Hepatocyte (in vitro differentiated cells): ENCODE measurements at regions not wholly inside any gene's neighbourhood (a gene's known extent, or its start where the extent isn't known, plus 50 kb on each side); places are given as distances from the start of the nearest gene placed in this dataset.

Experiments
- DNase-seq: peaks from one replicate; pipeline ENCODE4 v3.0.0-alpha.2; 2016; ENCODE audit warnings: low spot score
- H2AFZ ChIP-seq: fragments of 200-600 bp; sonication (generic); 2 replicates; pipeline ENCODE4 v1.6.0; 2016; ENCODE audit warnings: antibody characterized with exemption, mild to moderate bottlenecking
- H3K27ac ChIP-seq: fragments of 200-600 bp; sonication (generic); 2 replicates; pipeline ENCODE4 v1.5.1; 2016; ENCODE audit warnings: mild to moderate bottlenecking
- H3K27me3 ChIP-seq: fragments of 200-600 bp; sonication (generic); 2 replicates; pipeline ENCODE4 v1.6.1; 2016
- H3K36me3 ChIP-seq: fragments of 200-600 bp; sonication (generic); replicated peaks from 2 replicates; pipeline ENCODE4 v1.5.1; 2016; ENCODE audit warnings: low read depth; ENCODE audit not compliant: insufficient read depth
- H3K4me1 ChIP-seq: fragments of 200-600 bp; sonication (generic); 2 replicates; pipeline ENCODE4 v1.5.1; 2016; ENCODE audit warnings: mild to moderate bottlenecking, moderate library complexity; ENCODE audit not compliant: insufficient read depth
- H3K4me2 ChIP-seq: fragments of 200-600 bp; sonication (generic); 2 replicates; pipeline ENCODE4 v1.6.0; 2016
- H3K4me3 ChIP-seq: fragments of 200-600 bp; sonication (generic); 2 replicates; pipeline ENCODE4 v1.5.1; 2016; ENCODE audit warnings: mild to moderate bottlenecking
- H3K79me2 ChIP-seq: fragments of 200-600 bp; sonication (generic); 2 replicates; pipeline ENCODE4 v1.6.0; 2017; ENCODE audit warnings: mild to moderate bottlenecking
- H3K9me2 ChIP-seq: fragments of 200-600 bp; sonication (generic); replicated peaks from 2 replicates; pipeline ENCODE4 v1.6.0; 2017; ENCODE audit warnings: mild to moderate bottlenecking; ENCODE audit not compliant: insufficient read depth
- H3K9me3 ChIP-seq: fragments of 200-600 bp; sonication (generic); 2 replicates; pipeline ENCODE4 v1.5.1; 2016; ENCODE audit warnings: low read depth, mild to moderate bottlenecking
- H4K20me1 ChIP-seq: fragments of 200-600 bp; sonication (generic); 2 replicates; pipeline ENCODE4 v1.6.0; 2016; ENCODE audit warnings: mild to moderate bottlenecking; ENCODE audit not compliant: insufficient read depth, poor library complexity, severe bottlenecking
- CTCF ChIP-seq: fragments of 200-600 bp; sonication (generic); IDR thresholded peaks from 2 replicates; pipeline ENCODE4 v1.5.1; 2016; ENCODE audit warnings: antibody characterized with exemption, mild to moderate bottlenecking; ENCODE audit not compliant: poor library complexity
- EZH2 ChIP-seq: fragments of 200-600 bp; sonication (generic); IDR thresholded peaks from 2 replicates; pipeline ENCODE4 v1.6.1; 2016; ENCODE audit warnings: antibody characterized with exemption, mild to moderate bottlenecking, borderline replicate concordance
- EZH2phosphoT487 ChIP-seq: fragments of 200-600 bp; sonication (generic); IDR thresholded peaks from one replicate; pipeline ENCODE4 v1.6.1; 2018; ENCODE audit warnings: antibody characterized with exemption, mild to moderate bottlenecking, low read depth, moderate library complexity; ENCODE audit not compliant: unreplicated experiment, severe bottlenecking
- WGBS: methylation state at CpG from one replicate; pipeline ENCODE4 v1.1.6; 2016; ENCODE audit warnings: low lambda C conversion rate; ENCODE audit errors: missing lambda C conversion rate; 5-methylcytosine and 5-hydroxymethylcytosine counted together

DNA sequence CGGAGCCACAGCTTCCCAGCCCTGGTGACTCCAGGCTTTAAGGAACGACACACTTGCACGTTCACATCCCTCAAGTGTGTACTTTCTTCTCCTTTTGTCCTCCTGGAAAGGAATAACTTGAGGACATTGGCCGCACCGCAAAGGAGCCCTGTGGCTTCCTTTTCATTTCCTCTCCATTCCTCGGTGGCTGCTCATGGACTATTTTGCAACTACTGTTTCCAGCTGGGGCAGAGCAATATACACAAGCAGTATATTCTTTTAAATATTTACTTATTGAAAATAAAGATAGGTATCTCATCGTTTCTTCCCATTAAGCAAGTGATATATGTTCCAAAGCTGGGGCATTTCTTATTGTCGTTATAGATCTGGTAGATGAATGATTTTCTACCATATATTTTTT lies 97.2 kb upstream of the LYZL1 start:
- Histone ChIP-seq H3K36me3 (no peaks in the 10 kb centered on the region), H4K20me1 (no peaks in the 10 kb centered on the region), H3K4me2 (no peak overlapping the region), H3K4me1 (no peaks in the 10 kb centered on the region), H3K9me2 (no peaks in the 10 kb centered on the region), H3K27ac (no peak overlapping the region), H3K27me3 (no peaks in the 10 kb centered on the region), H3K79me2 (no peaks in the 10 kb centered on the region), H2AFZ (no peak overlapping the region), H3K9me3 (no peaks in the 10 kb centered on the region), H3K4me3 (no peak overlapping the region)
- TF ChIP-seq CTCF = no peak
- TF ChIP-seq EZH2phosphoT487 = no peak
- DNase-seq = no peak
- 85% methylated on average over 8 of the region's 8 CpGs for WGBS

GRCh38 chr10:29199339-29199738 lies 89.5 kb upstream of the LYZL1 start:
- H3K4me1 ChIP-seq = peaks cover 27% of the 10 kb centered on the region
- H3K79me2 ChIP-seq = no peaks in the 10 kb centered on the region
- no peaks in the 10 kb centered on the region for H3K36me3 ChIP-seq
- no peak for DNase-seq
- no peaks in the 10 kb centered on the region for H4K20me1 ChIP-seq
- 41% methylated on average over 7 of the region's 7 CpGs for WGBS
- no peak overlapping the region for H2AFZ ChIP-seq
- H3K27ac ChIP-seq = peak overlapping the region; percentile 21
- H3K9me3 ChIP-seq = no peaks in the 10 kb centered on the region
- TF ChIP-seq EZH2phosphoT487 (no peak), CTCF (no peak), EZH2 (no peak)
- no peaks in the 10 kb centered on the region for H3K27me3 ChIP-seq
- H3K4me2 ChIP-seq = peak overlapping the region; percentile 64
- no peak overlapping the region for H3K4me3 ChIP-seq
- no peaks in the 10 kb centered on the region for H3K9me2 ChIP-seq

DNA sequence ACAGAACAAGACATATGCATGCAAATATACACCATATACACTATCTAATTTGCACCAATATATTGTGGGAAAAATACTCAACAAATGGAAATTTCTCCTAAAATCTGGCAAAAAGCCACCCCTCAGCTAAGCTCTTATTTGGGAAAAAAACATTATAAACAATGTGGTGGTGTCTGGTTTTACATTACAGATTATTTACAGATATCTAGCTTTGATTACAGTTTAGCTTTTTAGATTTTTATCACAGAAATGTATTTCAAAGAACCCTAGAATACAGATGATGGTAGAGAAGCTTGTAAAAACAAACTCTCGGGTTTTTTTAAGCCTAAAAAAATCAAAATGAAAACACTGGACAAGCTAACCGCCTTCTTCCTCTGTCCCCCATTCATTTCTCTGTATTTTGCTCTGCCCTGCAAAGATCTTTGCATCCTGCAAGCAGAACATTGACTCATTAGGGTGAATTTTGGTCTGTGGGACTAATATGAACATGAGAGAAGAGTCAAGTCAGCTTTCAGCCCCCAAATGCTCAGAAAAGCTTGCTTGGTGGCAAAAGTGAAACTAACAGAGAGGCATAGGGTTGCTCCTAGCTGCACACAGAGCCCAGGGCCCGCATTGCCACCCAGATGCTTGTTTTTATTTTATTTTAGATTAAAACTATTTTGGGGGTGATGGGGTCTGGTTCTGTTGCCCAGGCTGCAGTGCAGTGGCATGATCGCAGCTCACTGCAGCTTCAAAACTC lies 88.8 kb upstream of the LYZL1 start:
- Histone ChIP-seq H3K4me1 (peaks cover 29% of the 10 kb centered on the region), H3K4me2 (peak overlapping the region; percentile 64), H3K27ac (peak overlapping the region; percentile 21), H3K27me3 (no peaks in the 10 kb centered on the region), H3K9me3 (no peaks in the 10 kb centered on the region), H4K20me1 (no peaks in the 10 kb centered on the region), H2AFZ (no peak overlapping the region), H3K9me2 (no peaks in the 10 kb centered on the region), H3K36me3 (no peaks in the 10 kb centered on the region), H3K4me3 (no peak overlapping the region), H3K79me2 (no peaks in the 10 kb centered on the region)
- TF ChIP-seq EZH2 (no peak), EZH2phosphoT487 (no peak), CTCF (no peak)
- DNase-seq = no peak
- WGBS = 75% methylated on average over 4 of the region's 4 CpGs
